Endothelial cell of umbilical vein (primary cell): ENCODE measurements at regions not wholly inside any gene's neighbourhood (a gene's known extent, or its start where the extent isn't known, plus 50 kb on each side); places are given as distances from the start of the nearest gene placed in this dataset.

ENCODE experiments used
- BruUV-seq: library from RNA; stranded (reverse); fragments of 400-500 nt; replicated peaks from 2 replicates; lab custom pipeline; 2021; lab: Mats Ljungman, UMichigan
- CTCF ChIA-PET: fragments of 300-600, 350-600 bp; sonication (Branson Sonifier 250); formaldehyde crosslinking; loops from one replicate; lab custom pipeline; 2021; ENCODE audit warnings: antibody characterized with exemption, inconsistent platforms; lab: Charles Lee
- POLR2A ChIA-PET: fragments of 300-600, 350-600 bp; sonication (Branson Sonifier 250); formaldehyde crosslinking; loops from one replicate; lab custom pipeline; 2021; ENCODE audit warnings: antibody characterized with exemption, inconsistent platforms; lab: Charles Lee
- DNase-seq: peaks from one replicate; pipeline ENCODE4 v3.0.0-alpha.2; 2011; ENCODE audit warnings: low read depth, low spot score
- FAIRE-seq: peaks from 2 replicates; lab custom pipeline; 2011; peaks lifted over from hg19 to GRCh38; lab: Jason Lieb, UNC
- H2AFZ ChIP-seq: 2 replicates; pipeline ENCODE4 v1.6.0; 2012; ENCODE audit warnings: low read depth, low read length, control low read depth, inconsistent platforms
- H3K27ac ChIP-seq: 2 replicates; pipeline ENCODE4 v1.5.1; 2011; ENCODE audit warnings: low read depth, mild to moderate bottlenecking, control low read depth, low read length, moderate library complexity; ENCODE audit not compliant: insufficient read depth
- H3K27me3 ChIP-seq, 2 experiments: 2 replicates each; pipeline versions ENCODE4 v1.6.0 to v1.6.1; 2011; ENCODE audit warnings: low read length in 2 of 2, mixed read lengths in 1 of 2; ENCODE audit not compliant: control insufficient read depth in 2 of 2, insufficient read depth in 2 of 2
- H3K36me3 ChIP-seq, 2 experiments: 2 replicates in 1 of 2; 3 replicates in 1 of 2; pipeline ENCODE4 v1.5.1; 2011; ENCODE audit warnings: low read length in 2 of 2, mild to moderate bottlenecking in 1 of 2, moderate library complexity in 1 of 2; ENCODE audit not compliant: control insufficient read depth in 2 of 2, insufficient read depth in 2 of 2; ENCODE audit errors: extremely low read depth in 1 of 2
- H3K4me1 ChIP-seq: 3 replicates; pipeline ENCODE4 v1.5.1; 2011; ENCODE audit warnings: mild to moderate bottlenecking, low read length; ENCODE audit not compliant: control insufficient read depth, insufficient read depth; ENCODE audit errors: extremely low read depth
- H3K4me2 ChIP-seq: 2 replicates; pipeline ENCODE4 v1.6.1; 2011; ENCODE audit warnings: low read length, control low read depth, mixed read lengths; ENCODE audit not compliant: insufficient read depth
- H3K4me3 ChIP-seq, 3 experiments: fragments of 200-600 bp in 1 of 3; sonication (generic), shearing (Covaris generic) in 1 of 3; replicated peaks in 1 of 3; 2 replicates each; pipeline ENCODE4 v1.5.1; 2011 to 2016; ENCODE audit warnings: control low read depth in 3 of 3, low read length in 3 of 3, mild to moderate bottlenecking in 2 of 3, inconsistent platforms in 1 of 3, low read depth in 1 of 3, moderate library complexity in 1 of 3; ENCODE audit not compliant: insufficient read depth in 1 of 3
- H3K79me2 ChIP-seq: 2 replicates; pipeline ENCODE4 v1.6.0; 2012; ENCODE audit warnings: low read length, inconsistent platforms; ENCODE audit not compliant: control insufficient read depth, insufficient read depth
- H3K9ac ChIP-seq: replicated peaks from 2 replicates; pipeline ENCODE3; 2011; ENCODE audit warnings: low read length, control low read depth; ENCODE audit not compliant: insufficient read depth; ENCODE audit errors: extremely low read depth
- H3K9me1 ChIP-seq: replicated peaks from 3 replicates; pipeline ENCODE4 v1.6.0; 2011; ENCODE audit warnings: mild to moderate bottlenecking, low read length; ENCODE audit not compliant: control insufficient read depth, insufficient read depth; ENCODE audit errors: extremely low read depth
- H3K9me3 ChIP-seq: replicated peaks from 2 replicates; pipeline ENCODE4 v1.5.1; 2012; ENCODE audit warnings: low read length, inconsistent platforms; ENCODE audit not compliant: control insufficient read depth, insufficient read depth
- H4K20me1 ChIP-seq: replicated peaks from 2 replicates; pipeline ENCODE3; 2011; ENCODE audit warnings: mild to moderate bottlenecking, low read length; ENCODE audit not compliant: control insufficient read depth, insufficient read depth; ENCODE audit errors: extremely low read depth
- CTCF ChIP-seq, 2 donors: IDR thresholded peaks; 1 replicate in 1 of 2; 2 replicates in 1 of 2; pipeline ENCODE4 v1.5.1; 2011; ENCODE audit warnings: low read length in 2 of 2, mild to moderate bottlenecking in 2 of 2, moderate library complexity in 2 of 2, control low read depth in 1 of 2, inconsistent platforms in 1 of 2, low read depth in 1 of 2; ENCODE audit not compliant: insufficient read depth in 1 of 2; ENCODE audit errors: extremely low read depth in 1 of 2
- EZH2 ChIP-seq: IDR thresholded peaks from 2 replicates; pipeline ENCODE4 v1.6.1; 2012; ENCODE audit warnings: borderline replicate concordance, low read depth, mild to moderate bottlenecking, moderate library complexity, low read length, inconsistent platforms; ENCODE audit not compliant: severe bottlenecking
- FOS ChIP-seq: IDR thresholded peaks from 2 replicates; pipeline ENCODE4 v1.6.1; 2011; ENCODE audit warnings: mild to moderate bottlenecking, low read length, moderate library complexity, borderline replicate concordance; ENCODE audit not compliant: insufficient read depth
- GATA2 ChIP-seq: IDR thresholded peaks from 2 replicates; pipeline ENCODE4 v1.7.0; 2011; ENCODE audit warnings: low read depth, mild to moderate bottlenecking, moderate library complexity, mixed read lengths, low read length; ENCODE audit not compliant: insufficient read length, insufficient read depth
- JUN ChIP-seq: IDR thresholded peaks from 2 replicates; pipeline ENCODE4 v1.6.1; 2011; ENCODE audit warnings: borderline replicate concordance, low read depth; ENCODE audit not compliant: insufficient read length, insufficient read depth
- MAX ChIP-seq: IDR thresholded peaks from 2 replicates; pipeline ENCODE4 v1.6.1; 2011; ENCODE audit not compliant: insufficient read depth, insufficient read length
- MYC ChIP-seq: IDR thresholded peaks from one replicate; pipeline ENCODE4 v1.6.1; 2011; ENCODE audit warnings: mild to moderate bottlenecking, low read depth, low read length
- POLR2A ChIP-seq: IDR thresholded peaks from 2 replicates; pipeline ENCODE4 v1.6.1; 2012; ENCODE audit warnings: low read depth, mild to moderate bottlenecking, control low read depth, low read length
- POLR2AphosphoS5 ChIP-seq: IDR thresholded peaks from 2 replicates; pipeline ENCODE4 v1.6.1; 2012; ENCODE audit warnings: low read depth, mild to moderate bottlenecking, control low read depth, low read length, moderate library complexity; ENCODE audit not compliant: insufficient read depth
- dilution Hi-C: fragments of 300-500 bp; cut with MboI; formaldehyde crosslinking; loops from one replicate; pipeline ENCODE4 v1.15.0; 2019; ENCODE audit warnings: low sequenced_read_pairs; ENCODE audit not compliant: extremely low pct_ligation_motif_present
- intact Hi-C: fragments of 100-400 bp; cut with micrococcal nuclease; formaldehyde crosslinking; loops from one replicate; pipeline ENCODE4 v1.10.0; 2022

DNA sequence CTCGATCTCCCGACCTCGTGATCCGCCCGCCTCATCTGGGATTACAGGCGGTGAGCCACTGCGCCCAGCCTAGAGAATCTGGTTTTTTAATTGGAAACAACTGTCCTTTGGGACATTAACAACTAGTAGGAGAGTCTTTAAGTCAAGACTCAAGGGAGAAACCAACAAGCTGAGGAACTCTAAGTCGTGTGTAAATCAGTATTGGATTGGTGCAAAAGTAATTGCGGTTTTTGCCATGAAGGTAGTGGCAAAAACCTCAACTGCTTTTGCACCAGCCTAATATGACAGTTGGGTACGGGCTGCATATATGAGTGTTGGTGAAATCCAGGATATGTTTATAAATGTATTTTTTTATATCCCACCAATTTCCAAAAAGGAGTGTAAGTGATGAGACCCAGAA is 113.9 kb upstream of the PLXNA4 start:
- Histone ChIP-seq H3K4me3 (no peak overlapping the region), H4K20me1 (no peaks in the 10 kb centered on the region), H3K4me2 (no peak overlapping the region), H3K9me3 (no peaks in the 10 kb centered on the region), H3K9me1 (no peaks in the 10 kb centered on the region), H3K79me2 (no peaks in the 10 kb centered on the region), H3K27ac (no peak overlapping the region), H3K4me1 (no peaks in the 10 kb centered on the region), H2AFZ (no peak overlapping the region), H3K9ac (no peak overlapping the region), H3K36me3 (no peaks in the 10 kb centered on the region), H3K27me3 (peaks cover 0 to 8% of the 10 kb centered on the region in 2 experiments)
- dilution Hi-C loops, result no loop called here
- no peak for TF ChIP-seq EZH2
- CTCF ChIA-PET, result no interaction called here
- BruUV-seq, result no TSS peak
- FAIRE-seq (no peak), DNase-seq (no peak)
- POLR2A ChIA-PET, result no interaction called here
- intact Hi-C loops, result no loop called here

DNA sequence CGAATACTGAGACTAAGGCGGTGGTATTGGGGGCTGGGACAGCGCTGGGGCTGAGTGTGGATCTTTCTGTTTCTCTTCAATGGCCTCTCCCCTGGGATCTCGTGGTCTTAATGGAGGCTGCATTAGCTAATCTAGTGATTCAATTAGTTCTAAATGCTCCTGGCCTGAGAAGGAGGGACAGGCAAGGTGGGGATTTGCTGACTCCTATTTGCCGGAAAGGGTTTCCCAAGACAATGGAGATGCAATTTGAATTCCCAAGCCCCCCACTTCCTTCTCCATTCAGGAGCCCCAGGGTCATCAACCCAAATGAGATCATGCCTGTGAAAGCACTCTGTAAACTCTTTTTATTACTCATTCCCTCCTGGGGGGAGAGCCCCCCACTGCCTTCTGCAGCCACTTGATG is 111.7 kb upstream of the PLXNA4 start:
- Histone ChIP-seq H4K20me1 (no peaks in the 10 kb centered on the region), H3K4me3 (no peak overlapping the region), H3K36me3 (no peaks in the 10 kb centered on the region), H3K27me3 (peaks cover 0 to 8% of the 10 kb centered on the region in 2 experiments), H3K9me1 (no peaks in the 10 kb centered on the region), H3K9me3 (no peaks in the 10 kb centered on the region), H3K4me1 (no peaks in the 10 kb centered on the region), H2AFZ (no peak overlapping the region), H3K4me2 (no peak overlapping the region), H3K27ac (no peak overlapping the region), H3K9ac (no peak overlapping the region), H3K79me2 (no peaks in the 10 kb centered on the region)
- dilution Hi-C loops (no loop called here), intact Hi-C loops (no loop called here)
- DNase-seq, result no peak
- CTCF ChIA-PET, result no interaction called here
- POLR2A ChIA-PET, result no interaction called here
- no peak for FAIRE-seq
- no peak for TF ChIP-seq POLR2A
- TF ChIP-seq MYC, result no peak
- TF ChIP-seq JUN, result no peak
- TF ChIP-seq CTCF (IDR thresholded peaks at IDR 0.05; ENCODE audit: extremely low read depth in 1 of 2, insufficient read depth in 1 of 2, low read depth in 1 of 2, low read length in 2 of 2), result no peak
- no peak for TF ChIP-seq GATA2
- TF ChIP-seq POLR2AphosphoS5, result no peak
- TF ChIP-seq MAX, result no peak
- TF ChIP-seq EZH2, result no peak
- TF ChIP-seq FOS, result no peak
- BruUV-seq, result no TSS peak
